Inflammatory macrophage treated with lipopolysaccharide for 4 hours (primary cell): ENCODE measurements at regions not wholly inside any gene's neighbourhood (a gene's known extent, or its start where the extent isn't known, plus 50 kb on each side); places are given as distances from the start of the nearest gene placed in this dataset.
"Not testable (repeated sequence)": the region's sequence is repeated elsewhere in the genome, so short reads cannot be mapped to it uniquely, and the experiment has no call there.

ENCODE experiments used
- DNase-seq: peaks from one replicate; pipeline ENCODE4 v3.0.0-alpha.2; 2020

- DNase-seq, result no peak
Observed at GRCh38 chr10:78441694-78442093, 408.0 kb downstream of the RPS24 start.

GRCh38 chr10:78442836-78443550, 409.3 kb downstream of the RPS24 start:
- DNase-seq, result no peak

- DNase-seq, result no peak
Observed at GRCh38 chr10:78443900-78444571, 410.4 kb downstream of the RPS24 start.

GRCh38 chr10:78444741-78445140, 411.1 kb downstream of the RPS24 start:
- not testable (repeated sequence) for DNase-seq

- no peak for DNase-seq
Observed at GRCh38 chr10:78445308-78445707, 411.6 kb downstream of the RPS24 start.

- DNase-seq, result no peak
Observed at GRCh38 chr10:78448470-78448869, 414.8 kb downstream of the RPS24 start.

GRCh38 chr10:78448994-78449418, 415.3 kb downstream of the RPS24 start:
- no peak for DNase-seq

GRCh38 chr10:78449554-78449953, 415.9 kb downstream of the RPS24 start:
- DNase-seq, result no peak

GRCh38 chr10:78450239-78450638, 416.6 kb downstream of the RPS24 start:
- DNase-seq, result no peak

- DNase-seq, result no peak
Observed at GRCh38 chr10:78450807-78451485, 417.3 kb downstream of the RPS24 start.

- no peak for DNase-seq
Observed at GRCh38 chr10:78451592-78451991, 417.9 kb downstream of the RPS24 start.

- no peak for DNase-seq
Observed at GRCh38 chr10:78454123-78454645, 420.5 kb downstream of the RPS24 start.

GRCh38 chr10:78455236-78455635, 421.6 kb downstream of the RPS24 start:
- no peak for DNase-seq

GRCh38 chr10:78455811-78456210, 422.1 kb downstream of the RPS24 start:
- no peak for DNase-seq

GRCh38 chr10:78456649-78457400, 423.2 kb downstream of the RPS24 start:
- DNase-seq, result no peak

GRCh38 chr10:78457804-78458482, 424.3 kb downstream of the RPS24 start:
- DNase-seq, result no peak

GRCh38 chr10:78458983-78459638, 425.4 kb downstream of the RPS24 start:
- DNase-seq, result no peak

- no peak for DNase-seq
Observed at GRCh38 chr10:78459639-78460037, 426.0 kb downstream of the RPS24 start.

GRCh38 chr10:78460204-78460603, 426.5 kb downstream of the RPS24 start:
- DNase-seq, result no peak

GRCh38 chr10:78461333-78461732, 427.7 kb downstream of the RPS24 start:
- no peak for DNase-seq

GRCh38 chr10:78462176-78462575, 428.5 kb downstream of the RPS24 start:
- no peak for DNase-seq

- no peak for DNase-seq
Observed at GRCh38 chr10:78462726-78463228, 429.1 kb downstream of the RPS24 start.
